Neutrophil (primary cell): ENCODE measurements at regions not wholly inside any gene's neighbourhood (a gene's known extent, or its start where the extent isn't known, plus 50 kb on each side); places are given as distances from the start of the nearest gene placed in this dataset.

Source experiments
- H3K27ac ChIP-seq: fragments of 200-600 bp; sonication (generic); 2 replicates; pipeline ENCODE4 v1.5.1; 2016; ENCODE audit warnings: mild to moderate bottlenecking, moderate library complexity
- H3K27me3 ChIP-seq: fragments of 200-600 bp; sonication (generic); 2 replicates; pipeline ENCODE4 v1.6.0; 2016; ENCODE audit warnings: mild to moderate bottlenecking
- H3K36me3 ChIP-seq: fragments of 200-600 bp; sonication (generic); 2 replicates; pipeline ENCODE4 v1.5.1; 2017
- H3K4me1 ChIP-seq, 2 experiments: fragments of 200-600 bp in 1 of 2; sonication (generic) in 1 of 2; 1 replicate in 1 of 2; 2 replicates in 1 of 2; pipeline versions ENCODE4 v1.5.1 to v1.6.1; 2013 to 2016; ENCODE audit warnings: low read depth in 1 of 2, low read length in 1 of 2, mild to moderate bottlenecking in 1 of 2, moderate library complexity in 1 of 2; ENCODE audit not compliant: control insufficient read depth in 1 of 2, insufficient read depth in 1 of 2
- H3K4me3 ChIP-seq, 2 experiments: fragments of 200-600 bp in 1 of 2; sonication (generic) in 1 of 2; 1 replicate in 1 of 2; 2 replicates in 1 of 2; pipeline ENCODE4 v1.5.1; 2013 to 2016; ENCODE audit warnings: low read depth in 1 of 2, low read length in 1 of 2, mild to moderate bottlenecking in 1 of 2, moderate library complexity in 1 of 2
- H3K9me3 ChIP-seq: fragments of 200-600 bp; sonication (generic); 2 replicates; pipeline ENCODE4 v1.5.1; 2016
- CTCF ChIP-seq: fragments of 200-600 bp; sonication (generic); IDR thresholded peaks from 2 replicates; pipeline ENCODE4 v1.5.1; 2016; ENCODE audit warnings: antibody characterized with exemption

- Histone ChIP-seq H3K4me3 (no peak overlapping the region), H3K36me3 (no peaks in the 10 kb centered on the region), H3K4me1 (peaks cover 0 to 12% of the 10 kb centered on the region in 2 experiments), H3K27me3 (no peaks in the 10 kb centered on the region), H3K27ac (no peak overlapping the region), H3K9me3 (no peaks in the 10 kb centered on the region)
- TF ChIP-seq CTCF: no peak
Observed at GRCh38 chr3:194941956-194942511, 256.4 kb downstream of the FAM43A start.

GRCh38 chr3:194944526-194944925 lies 258.8 kb downstream of the FAM43A start:
- no peak overlapping the region for H3K4me3 ChIP-seq
- H3K27me3 ChIP-seq: no peaks in the 10 kb centered on the region
- no peaks in the 10 kb centered on the region for H3K36me3 ChIP-seq
- H3K27ac ChIP-seq: no peak overlapping the region
- no peaks in the 10 kb centered on the region for H3K9me3 ChIP-seq
- H3K4me1 ChIP-seq: peaks cover 0 to 12% of the 10 kb centered on the region in 2 experiments
- TF ChIP-seq CTCF: no peak

GRCh38 chr3:194945508-194945907 lies 259.8 kb downstream of the FAM43A start:
- peaks cover 0 to 12% of the 10 kb centered on the region in 2 experiments for H3K4me1 ChIP-seq
- no peaks in the 10 kb centered on the region for H3K27me3 ChIP-seq
- no peaks in the 10 kb centered on the region for H3K9me3 ChIP-seq
- no peak for TF ChIP-seq CTCF
- H3K27ac ChIP-seq: no peak overlapping the region
- H3K36me3 ChIP-seq: no peaks in the 10 kb centered on the region
- H3K4me3 ChIP-seq: no peak overlapping the region

GRCh38 chr3:194946091-194946490 lies 260.4 kb downstream of the FAM43A start:
- TF ChIP-seq CTCF: no peak
- Histone ChIP-seq H3K4me3 (no peak overlapping the region), H3K4me1 (peaks cover 0 to 12% of the 10 kb centered on the region in 2 experiments), H3K27ac (no peak overlapping the region), H3K36me3 (no peaks in the 10 kb centered on the region), H3K9me3 (no peaks in the 10 kb centered on the region), H3K27me3 (no peaks in the 10 kb centered on the region)

- peaks cover 0 to 5% of the 10 kb centered on the region in 2 experiments for H3K4me1 ChIP-seq
- no peak overlapping the region for H3K27ac ChIP-seq
- no peaks in the 10 kb centered on the region for H3K36me3 ChIP-seq
- H3K27me3 ChIP-seq: no peaks in the 10 kb centered on the region
- H3K9me3 ChIP-seq: no peaks in the 10 kb centered on the region
- no peak overlapping the region for H3K4me3 ChIP-seq
- no peak for TF ChIP-seq CTCF
Observed at GRCh38 chr3:194949592-194949991, 263.9 kb downstream of the FAM43A start.
